ENCODE measurements at regions not wholly inside any gene's neighbourhood (a gene's known extent, or its start where the extent isn't known, plus 50 kb on each side); places are given as distances from the start of the nearest gene placed in this dataset.

- CTCF ChIA-PET = no interaction called here
- no peak for TF ChIP-seq FOXK2 (IDR thresholded peaks at IDR 0.05)
- no peak for TF ChIP-seq ZNF384 (IDR thresholded peaks at IDR 0.05)
- DNase-seq (ENCODE audit: extremely low spot score) = no peak
- POLR2A ChIA-PET = no interaction called here
Measured at GRCh38 chr5:143567583-143568504, 164.4 kb upstream of the NR3C1 start.

- POLR2A ChIA-PET = no interaction called here
- TF ChIP-seq FOXA1 (IDR thresholded peaks at IDR 0.05) = no peak
- TF ChIP-seq SP1 (IDR thresholded peaks at IDR 0.05) = no peak
- no peak for TF ChIP-seq NFRKB (IDR thresholded peaks at IDR 0.05)
- TF ChIP-seq ARNT (IDR thresholded peaks at IDR 0.05) = no peak
- no peak for TF ChIP-seq SUZ12 (IDR thresholded peaks at IDR 0.05)
- no peak for TF ChIP-seq ZNF384 (IDR thresholded peaks at IDR 0.05)
- TF ChIP-seq L3MBTL2 (conservative IDR thresholded peaks at IDR 0.05) = no peak
- no peak for TF ChIP-seq LEF1 (IDR thresholded peaks at IDR 0.05; ENCODE audit: borderline replicate concordance)
- TF ChIP-seq PKNOX1 (IDR thresholded peaks at IDR 0.05) = no peak
- TF ChIP-seq BHLHE40 (IDR thresholded peaks at IDR 0.05; ENCODE audit: borderline replicate concordance) = no peak
- no peak for TF ChIP-seq FOXK2 (IDR thresholded peaks at IDR 0.05)
- TF ChIP-seq TARDBP (IDR thresholded peaks at IDR 0.05) = no peak
- CTCF ChIA-PET = no interaction called here
- no peak for DNase-seq (ENCODE audit: extremely low spot score)
Measured at GRCh38 chr5:143566139-143566538, 162.7 kb upstream of the NR3C1 start.

- CTCF ChIA-PET = no interaction called here
- POLR2A ChIA-PET = no interaction called here
- no peak for TF ChIP-seq FOXA1 (IDR thresholded peaks at IDR 0.05)
- no peak for DNase-seq (ENCODE audit: extremely low spot score)
Measured at GRCh38 chr5:143564417-143564816, 160.9 kb upstream of the NR3C1 start.

- TF ChIP-seq PKNOX1 (IDR thresholded peaks at IDR 0.05) = no peak
- TF ChIP-seq FOXK2 (IDR thresholded peaks at IDR 0.05) = no peak
- no peak for TF ChIP-seq LEF1 (IDR thresholded peaks at IDR 0.05; ENCODE audit: borderline replicate concordance)
- no peak for TF ChIP-seq ZNF384 (IDR thresholded peaks at IDR 0.05)
- no peak for TF ChIP-seq SUZ12 (IDR thresholded peaks at IDR 0.05)
- no peak for TF ChIP-seq TARDBP (IDR thresholded peaks at IDR 0.05)
- no peak for TF ChIP-seq NFRKB (IDR thresholded peaks at IDR 0.05)
- TF ChIP-seq ARNT (IDR thresholded peaks at IDR 0.05) = no peak
- TF ChIP-seq SP1 (IDR thresholded peaks at IDR 0.05) = no peak
- TF ChIP-seq CTBP1 (IDR thresholded peaks at IDR 0.05; ENCODE audit: borderline replicate concordance) = no peak
- no peak for TF ChIP-seq ELF4 (IDR thresholded peaks at IDR 0.05)
- TF ChIP-seq BHLHE40 (IDR thresholded peaks at IDR 0.05; ENCODE audit: borderline replicate concordance) = no peak
- TF ChIP-seq FOXA1 (IDR thresholded peaks at IDR 0.05) = no peak
- no peak for TF ChIP-seq FOXM1 (IDR thresholded peaks at IDR 0.05; ENCODE audit: borderline replicate concordance)
- no peak for DNase-seq (ENCODE audit: extremely low spot score)
- CTCF ChIA-PET = no interaction called here
- POLR2A ChIA-PET = interaction anchor here (0.7 kb wide), 1 partner anchor 11 kb away, joined by 3 read pairs; no protein-coding TSS in a partner anchor
Measured at GRCh38 chr5:143562935-143563334, 159.4 kb upstream of the NR3C1 start.

- TF ChIP-seq ARNT (IDR thresholded peaks at IDR 0.05) = no peak
- no peak for TF ChIP-seq L3MBTL2 (conservative IDR thresholded peaks at IDR 0.05)
- no peak for TF ChIP-seq SP1 (IDR thresholded peaks at IDR 0.05)
- no peak for TF ChIP-seq BHLHE40 (IDR thresholded peaks at IDR 0.05; ENCODE audit: borderline replicate concordance)
- TF ChIP-seq FOXA1 (IDR thresholded peaks at IDR 0.05) = no peak
- TF ChIP-seq LEF1 (IDR thresholded peaks at IDR 0.05; ENCODE audit: borderline replicate concordance) = no peak
- POLR2A ChIA-PET = no interaction called here
- CTCF ChIA-PET = interaction anchor here (1.5 kb wide), 1 partner anchor 9 kb away, joined by 5 read pairs; no protein-coding TSS in a partner anchor
- DNase-seq (ENCODE audit: extremely low spot score) = no peak
Measured at GRCh38 chr5:143561219-143561618, 157.7 kb upstream of the NR3C1 start.

- ChIA-PET POLR2A (no interaction called here), CTCF (no interaction called here)
- DNase-seq (ENCODE audit: extremely low spot score) = no peak
- no peak for TF ChIP-seq CTBP1 (IDR thresholded peaks at IDR 0.05; ENCODE audit: borderline replicate concordance)
- TF ChIP-seq HDGF (IDR thresholded peaks at IDR 0.05; ENCODE audit: borderline replicate concordance) = no peak
- TF ChIP-seq ARNT (IDR thresholded peaks at IDR 0.05) = no peak
- TF ChIP-seq TARDBP (IDR thresholded peaks at IDR 0.05) = no peak
Measured at GRCh38 chr5:143560378-143560777, 156.9 kb upstream of the NR3C1 start.

GRCh38 chr5:143559586-143560109 is 156.2 kb upstream of the NR3C1 start:
- TF ChIP-seq HDGF (IDR thresholded peaks at IDR 0.05; ENCODE audit: borderline replicate concordance) (no peak), SUZ12 (IDR thresholded peaks at IDR 0.05) (no peak), LEF1 (IDR thresholded peaks at IDR 0.05; ENCODE audit: borderline replicate concordance) (no peak), FOXM1 (IDR thresholded peaks at IDR 0.05; ENCODE audit: borderline replicate concordance) (no peak), ELF4 (IDR thresholded peaks at IDR 0.05) (no peak)
- ChIA-PET POLR2A (interaction anchor here (1.2 kb wide), 1 partner anchor 127 kb away, joined by 3 read pairs; no protein-coding TSS in a partner anchor), CTCF (no interaction called here)
- no peak for DNase-seq (ENCODE audit: extremely low spot score)
